CD4-positive, alpha-beta memory T cell (primary cell): ENCODE measurements at regions not wholly inside any gene's neighbourhood (a gene's known extent, or its start where the extent isn't known, plus 50 kb on each side); places are given as distances from the start of the nearest gene placed in this dataset.

Experiments used
- CTCF ChIA-PET: fragments of 350-600 bp; sonication (Branson Sonifier 250); formaldehyde crosslinking; loops from one replicate; lab custom pipeline; 2021; ENCODE audit warnings: inconsistent platforms; ENCODE audit not compliant: partially characterized antibody; lab: Charles Lee
- POLR2A ChIA-PET: fragments of 350-600 bp; sonication (Branson Sonifier 250); formaldehyde crosslinking; loops from one replicate; lab custom pipeline; 2021; ENCODE audit not compliant: partially characterized antibody; lab: Charles Lee
- DNase-seq, 5 donors: peaks; one replicate each; pipeline versions ENCODE4 v3.0.0 to v3.0.0-alpha.2; 2020 to 2022; ENCODE audit warnings: mixed read lengths in 1 of 5
- H3K27ac ChIP-seq: one replicate; pipeline ENCODE4 v1.7.0; 2013; ENCODE audit warnings: low read depth, low read length
- H3K27me3 ChIP-seq: 2 replicates; pipeline ENCODE4 v1.7.0; 2013; ENCODE audit warnings: mild to moderate bottlenecking, low read length, moderate library complexity; ENCODE audit not compliant: insufficient read depth
- H3K36me3 ChIP-seq: 2 replicates; pipeline ENCODE4 v1.7.0; 2013; ENCODE audit warnings: mild to moderate bottlenecking, low read length, moderate library complexity; ENCODE audit not compliant: insufficient read depth
- H3K4me1 ChIP-seq: 2 replicates; pipeline ENCODE4 v1.7.0; 2013; ENCODE audit warnings: mild to moderate bottlenecking, low read length, moderate library complexity; ENCODE audit not compliant: insufficient read depth
- H3K4me3 ChIP-seq, 2 donors: one replicate each; pipeline ENCODE4 v1.7.0; 2013; ENCODE audit warnings: low read length in 2 of 2, mild to moderate bottlenecking in 1 of 2
- H3K9me3 ChIP-seq, 2 donors: one replicate each; pipeline ENCODE4 v1.7.0; 2013; ENCODE audit warnings: low read length in 2 of 2, control low read depth in 1 of 2; ENCODE audit not compliant: control insufficient read depth in 1 of 2
- H3K27ac Mint-ChIP-seq, 7 donors: one replicate each; pipeline ENCODE4 v1.8.0; 2020 to 2021; ENCODE audit warnings: mixed read lengths in 7 of 7, mild to moderate bottlenecking in 6 of 7, inconsistent platforms in 3 of 7, moderate library complexity in 3 of 7
- H3K27me3 Mint-ChIP-seq, 2 donors: one replicate each; pipeline ENCODE4 v1.8.0; 2020 to 2021; ENCODE audit warnings: mixed read lengths in 2 of 2
- H3K36me3 Mint-ChIP-seq, 2 donors: one replicate each; pipeline ENCODE4 v1.8.0; 2020 to 2021; ENCODE audit warnings: mixed read lengths in 2 of 2, inconsistent platforms in 1 of 2, mild to moderate bottlenecking in 1 of 2
- H3K4me1 Mint-ChIP-seq, 4 donors: one replicate each; pipeline ENCODE4 v1.8.0; 2020 to 2021; ENCODE audit warnings: mixed read lengths in 4 of 4, mild to moderate bottlenecking in 1 of 4
- H3K4me3 Mint-ChIP-seq, 8 donors: one replicate each; pipeline ENCODE4 v1.8.0; 2020 to 2021; ENCODE audit warnings: mixed read lengths in 8 of 8, mild to moderate bottlenecking in 7 of 8, moderate library complexity in 6 of 8, inconsistent platforms in 3 of 8
- H3K9me3 Mint-ChIP-seq, 8 donors: one replicate each; pipeline ENCODE4 v1.8.0; 2020 to 2021; ENCODE audit warnings: mixed read lengths in 8 of 8, mild to moderate bottlenecking in 5 of 8, inconsistent platforms in 3 of 8, moderate library complexity in 1 of 8
- intact Hi-C: fragments of 100-400 bp; cut with micrococcal nuclease; formaldehyde crosslinking; loops from one replicate; pipeline ENCODE4 v1.15.1; 2023

- POLR2A ChIA-PET, result no interaction called here
- H3K36me3 Mint-ChIP-seq, result no peaks in the 10 kb centered on the region
- H3K4me1 Mint-ChIP-seq, result no peaks in the 10 kb centered on the region
- no peak overlapping the region for H3K4me3 Mint-ChIP-seq
- DNase-seq, result no peak
- intact Hi-C loops, result no loop called here
- H3K27me3 Mint-ChIP-seq, result no peaks in the 10 kb centered on the region
- H3K4me1 ChIP-seq, result no peaks in the 10 kb centered on the region
- CTCF ChIA-PET, result no interaction called here
- H3K9me3 Mint-ChIP-seq, result peaks cover 0 to 5% (median 0%) of the 10 kb centered on the region in 8 donors
- no peak overlapping the region for H3K27ac Mint-ChIP-seq
- no peak overlapping the region for H3K4me3 ChIP-seq
- H3K27ac ChIP-seq, result no peak overlapping the region
- no peaks in the 10 kb centered on the region for H3K27me3 ChIP-seq
- H3K36me3 ChIP-seq, result no peaks in the 10 kb centered on the region
- H3K9me3 ChIP-seq, result no peaks in the 10 kb centered on the region
Measured at GRCh38 chr5:145244788-145245187, 590.4 kb downstream of the PRELID2 start.

DNA sequence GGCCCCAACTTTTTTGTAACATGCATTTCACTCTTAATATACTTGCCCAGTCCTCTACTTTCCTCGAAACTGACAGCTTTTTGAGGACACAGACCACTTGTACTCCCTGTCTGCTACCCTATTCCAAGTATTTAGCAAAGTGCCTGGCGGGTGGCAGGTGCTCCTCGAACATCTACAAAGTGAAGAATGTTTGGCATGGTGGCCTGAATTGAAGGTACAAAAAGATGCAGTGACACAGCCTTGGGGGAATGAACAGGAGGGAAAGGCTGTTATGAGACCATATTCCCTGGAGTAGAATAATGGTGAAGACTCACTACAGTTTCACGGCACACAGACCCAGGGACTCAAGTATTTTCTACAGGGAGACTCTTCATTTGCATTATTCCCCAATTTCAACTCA, 590.9 kb downstream of the PRELID2 start:
- Histone ChIP-seq H3K4me1 (no peaks in the 10 kb centered on the region), H3K27ac (no peak overlapping the region), H3K4me3 (no peak overlapping the region), H3K27me3 (no peaks in the 10 kb centered on the region), H3K9me3 (no peaks in the 10 kb centered on the region), H3K36me3 (no peaks in the 10 kb centered on the region)
- peak overlapping the region in 1 of 7 donors; percentile 69 for H3K27ac Mint-ChIP-seq
- H3K4me3 Mint-ChIP-seq, result no peak overlapping the region
- POLR2A ChIA-PET, result no interaction called here
- no peaks in the 10 kb centered on the region for H3K27me3 Mint-ChIP-seq
- no peaks in the 10 kb centered on the region for H3K4me1 Mint-ChIP-seq
- H3K9me3 Mint-ChIP-seq, result peaks cover 0 to 5% (median 0%) of the 10 kb centered on the region in 8 donors
- no peak for DNase-seq
- CTCF ChIA-PET, result no interaction called here
- no peaks in the 10 kb centered on the region for H3K36me3 Mint-ChIP-seq
- intact Hi-C loops, result no loop called here

DNA sequence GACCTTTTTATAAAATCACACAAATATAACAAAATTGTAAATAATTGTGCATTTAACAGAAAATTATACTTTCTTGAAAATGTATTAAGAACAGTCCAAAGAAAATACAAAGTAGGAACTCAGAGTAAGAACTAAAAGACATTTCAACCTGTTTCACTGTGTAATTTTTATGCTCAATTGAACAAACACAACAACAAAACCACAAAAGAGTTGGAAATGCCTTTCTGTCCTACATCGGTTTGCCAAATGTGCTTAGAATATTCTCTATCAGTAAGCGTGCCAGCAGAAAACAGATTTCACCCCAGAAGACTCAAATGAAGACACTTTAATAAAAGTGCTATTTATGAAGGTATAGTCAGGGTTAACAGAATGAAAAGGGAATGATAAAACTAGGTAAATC, 592.1 kb downstream of the PRELID2 start:
- intact Hi-C loops, result no loop called here
- Mint-ChIP-seq H3K27ac (no peak overlapping the region), H3K9me3 (peaks cover 0 to 5% (median 0%) of the 10 kb centered on the region in 8 donors), H3K27me3 (no peaks in the 10 kb centered on the region), H3K36me3 (no peaks in the 10 kb centered on the region), H3K4me3 (no peak overlapping the region), H3K4me1 (no peaks in the 10 kb centered on the region)
- H3K27me3 ChIP-seq, result no peaks in the 10 kb centered on the region
- H3K4me1 ChIP-seq, result no peaks in the 10 kb centered on the region
- no peak overlapping the region for H3K27ac ChIP-seq
- no peak overlapping the region for H3K4me3 ChIP-seq
- ChIA-PET CTCF (no interaction called here), POLR2A (no interaction called here)
- DNase-seq, result no peak
- no peaks in the 10 kb centered on the region for H3K9me3 ChIP-seq
- H3K36me3 ChIP-seq, result no peaks in the 10 kb centered on the region

- Mint-ChIP-seq H3K36me3 (no peaks in the 10 kb centered on the region), H3K27ac (no peak overlapping the region), H3K4me3 (no peak overlapping the region), H3K9me3 (peaks cover 0 to 5% (median 1%) of the 10 kb centered on the region in 8 donors), H3K27me3 (no peaks in the 10 kb centered on the region), H3K4me1 (no peaks in the 10 kb centered on the region)
- no peaks in the 10 kb centered on the region for H3K4me1 ChIP-seq
- CTCF ChIA-PET, result no interaction called here
- DNase-seq, result no peak
- POLR2A ChIA-PET, result no interaction called here
- H3K36me3 ChIP-seq, result no peaks in the 10 kb centered on the region
- intact Hi-C loops, result no loop called here
- H3K27me3 ChIP-seq, result no peaks in the 10 kb centered on the region
- no peak overlapping the region for H3K27ac ChIP-seq
- H3K4me3 ChIP-seq, result no peak overlapping the region
- H3K9me3 ChIP-seq, result no peaks in the 10 kb centered on the region
Measured at GRCh38 chr5:145242551-145242950, 592.6 kb downstream of the PRELID2 start.

GRCh38 chr5:145237843-145238242, 597.3 kb downstream of the PRELID2 start:
- peaks cover 0 to 5% (median 1%) of the 10 kb centered on the region in 8 donors for H3K9me3 Mint-ChIP-seq
- POLR2A ChIA-PET, result no interaction called here
- Histone ChIP-seq H3K9me3 (no peaks in the 10 kb centered on the region), H3K4me3 (no peak overlapping the region), H3K27ac (no peak overlapping the region), H3K4me1 (no peaks in the 10 kb centered on the region), H3K27me3 (no peaks in the 10 kb centered on the region), H3K36me3 (no peaks in the 10 kb centered on the region)
- no peak overlapping the region for H3K4me3 Mint-ChIP-seq
- CTCF ChIA-PET, result no interaction called here
- intact Hi-C loops, result no loop called here
- no peaks in the 10 kb centered on the region for H3K4me1 Mint-ChIP-seq
- no peaks in the 10 kb centered on the region for H3K36me3 Mint-ChIP-seq
- DNase-seq, result no peak
- H3K27me3 Mint-ChIP-seq, result no peaks in the 10 kb centered on the region
- H3K27ac Mint-ChIP-seq, result no peak overlapping the region

GRCh38 chr5:145236983-145237382, 598.2 kb downstream of the PRELID2 start:
- no peak overlapping the region for H3K27ac ChIP-seq
- CTCF ChIA-PET, result no interaction called here
- POLR2A ChIA-PET, result no interaction called here
- no peaks in the 10 kb centered on the region for H3K4me1 Mint-ChIP-seq
- no peaks in the 10 kb centered on the region for H3K27me3 Mint-ChIP-seq
- H3K36me3 Mint-ChIP-seq, result no peaks in the 10 kb centered on the region
- no peaks in the 10 kb centered on the region for H3K27me3 ChIP-seq
- H3K27ac Mint-ChIP-seq, result no peak overlapping the region
- intact Hi-C loops, result no loop called here
- no peaks in the 10 kb centered on the region for H3K36me3 ChIP-seq
- H3K9me3 ChIP-seq, result no peaks in the 10 kb centered on the region
- no peak overlapping the region for H3K4me3 ChIP-seq
- no peak for DNase-seq
- H3K4me3 Mint-ChIP-seq, result no peak overlapping the region
- peaks cover 0 to 5% (median 0%) of the 10 kb centered on the region in 8 donors for H3K9me3 Mint-ChIP-seq
- no peaks in the 10 kb centered on the region for H3K4me1 ChIP-seq

DNA sequence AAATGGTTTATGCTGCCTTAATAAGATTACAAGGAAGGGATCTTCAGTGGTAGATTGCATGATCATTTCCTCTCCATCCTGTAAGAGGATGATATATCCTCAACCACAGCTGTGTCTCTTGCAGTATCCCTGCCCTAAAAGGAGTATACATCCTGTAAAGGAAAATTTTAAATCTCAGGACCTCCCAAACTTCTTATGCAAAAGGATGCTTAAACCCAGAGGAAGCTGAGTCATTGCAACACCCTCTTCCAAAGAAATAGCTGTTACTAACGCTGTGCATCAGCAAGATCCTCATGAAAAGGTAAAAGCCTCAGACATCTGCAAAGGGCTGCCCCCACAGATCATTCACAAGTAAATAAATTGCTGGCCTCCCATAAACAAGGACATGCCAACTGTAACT, 599.0 kb downstream of the PRELID2 start:
- H3K9me3 ChIP-seq, result no peaks in the 10 kb centered on the region
- intact Hi-C loops, result no loop called here
- no peak overlapping the region for H3K4me3 ChIP-seq
- Mint-ChIP-seq H3K36me3 (no peaks in the 10 kb centered on the region), H3K4me3 (no peak overlapping the region), H3K27ac (no peak overlapping the region), H3K9me3 (peaks cover 0 to 4% (median under 1%) of the 10 kb centered on the region in 8 donors), H3K4me1 (no peaks in the 10 kb centered on the region), H3K27me3 (no peaks in the 10 kb centered on the region)
- CTCF ChIA-PET, result no interaction called here
- no peak overlapping the region for H3K27ac ChIP-seq
- DNase-seq, result no peak
- POLR2A ChIA-PET, result no interaction called here
- no peaks in the 10 kb centered on the region for H3K36me3 ChIP-seq
- no peaks in the 10 kb centered on the region for H3K4me1 ChIP-seq
- no peaks in the 10 kb centered on the region for H3K27me3 ChIP-seq

DNA sequence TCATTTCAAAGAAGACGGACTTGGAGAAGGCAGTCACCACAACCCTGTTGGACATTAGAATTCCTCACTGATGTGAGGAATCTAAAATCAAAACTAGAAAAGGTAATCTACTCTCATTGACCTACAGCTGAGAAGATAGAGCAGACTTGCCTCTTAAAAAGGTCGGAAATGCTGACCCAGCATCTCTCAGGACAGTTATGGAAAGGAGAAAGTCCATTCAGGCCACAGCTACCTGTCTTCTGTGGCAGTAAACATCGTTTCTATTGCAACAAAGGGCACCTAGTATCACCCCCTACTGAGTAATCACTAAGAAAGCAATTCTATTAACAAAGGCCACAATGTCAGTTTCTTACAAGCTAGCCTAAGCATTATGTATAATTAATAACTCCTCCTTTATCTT, 601.7 kb downstream of the PRELID2 start:
- ChIA-PET POLR2A (no interaction called here), CTCF (no interaction called here)
- Histone ChIP-seq H3K27ac (no peak overlapping the region), H3K4me1 (no peaks in the 10 kb centered on the region), H3K36me3 (no peaks in the 10 kb centered on the region), H3K9me3 (no peaks in the 10 kb centered on the region), H3K4me3 (no peak overlapping the region), H3K27me3 (no peaks in the 10 kb centered on the region)
- H3K27ac Mint-ChIP-seq, result no peak overlapping the region
- no peaks in the 10 kb centered on the region for H3K4me1 Mint-ChIP-seq
- H3K36me3 Mint-ChIP-seq, result no peaks in the 10 kb centered on the region
- peaks cover 0 to 5% (median 0%) of the 10 kb centered on the region in 8 donors for H3K9me3 Mint-ChIP-seq
- H3K4me3 Mint-ChIP-seq, result no peak overlapping the region
- no peaks in the 10 kb centered on the region for H3K27me3 Mint-ChIP-seq
- no peak for DNase-seq
- intact Hi-C loops, result no loop called here
